ENCODE measurements at regions not wholly inside any gene's neighbourhood (a gene's known extent, or its start where the extent isn't known, plus 50 kb on each side); places are given as distances from the start of the nearest gene placed in this dataset.

DNA sequence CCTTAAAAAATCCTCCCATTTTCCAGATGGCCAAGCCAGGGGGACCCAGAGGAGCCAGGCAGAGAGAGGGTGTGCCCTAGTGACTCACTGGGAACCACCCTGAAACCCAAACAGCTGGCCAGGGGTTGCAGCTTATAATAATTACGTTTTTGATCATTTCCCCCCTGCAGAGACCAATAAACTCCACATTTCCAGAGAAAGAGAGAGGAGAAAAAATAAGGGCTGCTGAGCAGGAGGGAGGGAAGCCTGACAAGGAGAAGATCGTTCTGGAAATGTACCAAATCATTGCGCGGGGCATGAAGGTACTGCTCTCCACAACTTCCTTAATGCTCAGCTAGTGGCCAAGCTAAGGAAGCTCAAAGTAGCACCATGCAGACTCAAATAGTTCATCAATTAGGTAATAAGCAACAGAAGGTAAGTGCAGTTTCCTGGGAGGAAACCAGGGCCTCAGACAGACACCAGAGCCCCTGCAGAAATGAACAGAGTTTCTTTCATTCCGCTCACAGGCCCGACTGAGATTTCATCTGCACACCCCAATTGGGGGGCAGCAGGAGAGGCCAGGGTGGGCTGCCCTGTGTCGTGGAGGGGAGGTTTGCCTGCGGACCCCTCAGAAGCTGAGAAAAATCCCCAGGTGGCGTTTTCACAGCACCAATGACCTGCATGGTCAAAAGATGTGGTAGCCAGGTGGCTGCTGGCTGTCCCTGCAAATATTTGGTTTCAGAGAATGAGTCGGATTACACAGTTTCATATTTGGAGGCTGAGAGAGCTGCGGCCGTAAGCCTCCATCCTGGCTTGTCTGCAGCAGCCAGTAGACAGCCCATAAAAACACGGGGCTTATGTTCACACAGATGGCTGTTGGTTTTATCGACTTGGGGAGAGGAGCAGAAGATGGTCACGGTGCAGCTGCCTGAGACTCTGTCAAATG, 153.2 kb upstream of the LYZL2 start:
- TF ChIP-seq EZH2 (IDR thresholded peaks at IDR 0.05; ENCODE audit: borderline replicate concordance): no peak
- TF ChIP-seq, protein P1, sequence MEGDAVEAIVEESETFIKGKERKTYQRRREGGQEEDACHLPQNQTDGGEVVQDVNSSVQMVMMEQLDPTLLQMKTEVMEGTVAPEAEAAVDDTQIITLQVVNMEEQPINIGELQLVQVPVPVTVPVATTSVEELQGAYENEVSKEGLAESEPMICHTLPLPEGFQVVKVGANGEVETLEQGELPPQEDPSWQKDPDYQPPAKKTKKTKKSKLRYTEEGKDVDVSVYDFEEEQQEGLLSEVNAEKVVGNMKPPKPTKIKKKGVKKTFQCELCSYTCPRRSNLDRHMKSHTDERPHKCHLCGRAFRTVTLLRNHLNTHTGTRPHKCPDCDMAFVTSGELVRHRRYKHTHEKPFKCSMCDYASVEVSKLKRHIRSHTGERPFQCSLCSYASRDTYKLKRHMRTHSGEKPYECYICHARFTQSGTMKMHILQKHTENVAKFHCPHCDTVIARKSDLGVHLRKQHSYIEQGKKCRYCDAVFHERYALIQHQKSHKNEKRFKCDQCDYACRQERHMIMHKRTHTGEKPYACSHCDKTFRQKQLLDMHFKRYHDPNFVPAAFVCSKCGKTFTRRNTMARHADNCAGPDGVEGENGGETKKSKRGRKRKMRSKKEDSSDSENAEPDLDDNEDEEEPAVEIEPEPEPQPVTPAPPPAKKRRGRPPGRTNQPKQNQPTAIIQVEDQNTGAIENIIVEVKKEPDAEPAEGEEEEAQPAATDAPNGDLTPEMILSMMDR (IDR thresholded peaks at IDR 0.05; ENCODE audit: poor library complexity): no peak

Data from hepatocyte (in vitro differentiated cells).